Muscle layer of duodenum (tissue), 2 donors: ENCODE measurements at regions not wholly inside any gene's neighbourhood (a gene's known extent, or its start where the extent isn't known, plus 50 kb on each side); places are given as distances from the start of the nearest gene placed in this dataset.

ENCODE experiments used
- H3K27ac ChIP-seq: one replicate; pipeline ENCODE4 v1.7.0; 2013; ENCODE audit warnings: mild to moderate bottlenecking, low read length
- H3K27me3 ChIP-seq: one replicate; pipeline ENCODE4 v1.7.0; 2013; ENCODE audit warnings: low read depth, mild to moderate bottlenecking, control low read depth, low read length
- H3K36me3 ChIP-seq, 2 donors: one replicate each; pipeline ENCODE4 v1.7.0; 2013; ENCODE audit warnings: low read length in 2 of 2, control low read depth in 1 of 2, mild to moderate bottlenecking in 1 of 2; ENCODE audit not compliant: insufficient read depth in 2 of 2, control insufficient read depth in 1 of 2
- H3K4me1 ChIP-seq, 2 donors: one replicate each; pipeline ENCODE4 v1.7.0; 2013; ENCODE audit warnings: low read length in 2 of 2, mild to moderate bottlenecking in 2 of 2, control low read depth in 1 of 2, moderate library complexity in 1 of 2; ENCODE audit not compliant: insufficient read depth in 2 of 2, control insufficient read depth in 1 of 2
- H3K4me3 ChIP-seq, 2 donors: one replicate each; pipeline ENCODE4 v1.7.0; 2013; ENCODE audit warnings: low read length in 2 of 2, low read depth in 1 of 2, mild to moderate bottlenecking in 1 of 2
- H3K9me3 ChIP-seq, 2 donors: one replicate each; pipeline ENCODE4 v1.7.0; 2013; ENCODE audit warnings: low read length in 2 of 2, control low read depth in 1 of 2, mild to moderate bottlenecking in 1 of 2; ENCODE audit not compliant: control insufficient read depth in 1 of 2
- donor health status: healthy.

DNA sequence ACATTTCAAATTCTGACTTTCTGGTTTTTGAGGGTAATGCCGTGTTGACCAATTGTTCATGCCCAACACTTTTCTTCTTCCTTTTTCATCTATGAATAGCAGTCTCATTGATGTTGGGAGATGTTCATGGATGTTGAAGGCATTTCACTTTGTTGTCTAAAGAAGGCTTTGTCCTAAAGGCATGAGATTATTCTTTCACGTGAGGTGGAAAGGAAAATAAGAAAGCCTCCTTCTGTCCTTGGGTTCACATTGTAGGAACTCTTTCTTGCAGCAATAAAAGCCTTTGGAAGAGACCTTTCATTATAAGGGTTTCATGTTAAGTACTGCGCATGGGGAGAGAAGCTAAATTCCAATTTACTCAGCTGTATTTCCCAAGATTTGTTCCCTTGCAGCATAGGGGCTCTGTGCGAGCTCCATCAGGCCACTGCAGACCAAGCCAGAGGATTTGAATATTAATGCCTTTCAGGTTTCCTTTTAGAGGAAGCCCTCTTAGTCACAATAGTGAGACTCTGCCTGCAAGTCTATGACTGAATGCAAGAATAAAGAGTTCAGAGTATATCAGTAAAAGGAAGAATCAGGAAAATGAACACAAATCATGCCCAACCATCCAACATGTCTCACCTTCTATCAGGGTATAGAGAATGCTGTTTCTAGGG lies 274.6 kb downstream of the TMEM38B start:
- H3K27ac ChIP-seq, result no peak overlapping the region

DNA sequence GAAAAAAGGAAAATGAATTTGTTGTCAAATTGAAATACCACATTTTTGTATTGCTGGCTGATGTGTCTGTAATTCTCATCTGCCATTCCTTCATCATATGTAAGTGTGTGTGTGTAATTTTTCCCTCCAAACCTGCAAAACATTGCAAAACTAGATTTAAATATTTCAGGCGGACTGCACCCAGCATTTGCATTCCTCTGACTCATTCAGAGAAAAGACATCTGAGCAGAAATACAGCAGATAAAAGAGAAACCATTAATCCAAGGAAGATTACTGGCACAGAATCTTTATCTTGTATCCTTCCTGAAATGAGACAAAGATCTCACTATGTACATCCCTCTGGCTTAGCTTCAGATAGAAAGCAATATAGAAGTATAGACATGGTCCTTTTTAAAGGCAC lies 275.3 kb downstream of the TMEM38B start:
- Histone ChIP-seq H3K4me3 (no peak overlapping the region), H3K27me3 (no peaks in the 10 kb centered on the region), H3K27ac (no peak overlapping the region), H3K9me3 (no peaks in the 10 kb centered on the region), H3K4me1 (peaks cover 0 to 6% of the 10 kb centered on the region in 2 donors), H3K36me3 (no peaks in the 10 kb centered on the region)

More for the DNA sequence above, 274.6 kb downstream of the TMEM38B start:
- Histone ChIP-seq H3K27me3 (no peaks in the 10 kb centered on the region), H3K36me3 (no peaks in the 10 kb centered on the region), H3K4me3 (no peak overlapping the region), H3K9me3 (no peaks in the 10 kb centered on the region), H3K4me1 (peaks cover 0 to 6% of the 10 kb centered on the region in 2 donors)

DNA sequence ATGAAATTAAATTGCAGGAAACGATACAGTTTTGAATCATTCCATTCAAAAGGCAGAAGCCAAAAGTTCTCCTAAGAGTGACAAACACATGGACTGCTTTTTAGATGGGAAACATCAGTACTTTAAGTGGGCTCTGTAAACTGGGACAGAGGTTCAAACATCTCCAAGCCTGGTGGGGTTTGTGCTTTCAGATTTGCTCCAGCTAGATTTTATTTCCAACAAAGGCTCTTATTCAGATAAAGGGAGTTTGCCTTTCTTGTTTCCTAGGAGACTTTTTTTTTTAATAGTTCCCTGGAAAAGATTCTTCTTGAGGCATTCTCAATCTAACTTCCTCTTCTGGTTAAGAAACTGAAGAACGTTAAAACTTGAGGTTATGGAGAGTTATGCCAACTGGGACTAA lies 277.6 kb downstream of the TMEM38B start:
- no peak overlapping the region for H3K27ac ChIP-seq
- H3K27me3 ChIP-seq, result no peaks in the 10 kb centered on the region
- no peaks in the 10 kb centered on the region for H3K36me3 ChIP-seq
- H3K4me3 ChIP-seq, result no peak overlapping the region
- no peaks in the 10 kb centered on the region for H3K9me3 ChIP-seq
- H3K4me1 ChIP-seq, result peaks cover 0 to 6% of the 10 kb centered on the region in 2 donors

DNA sequence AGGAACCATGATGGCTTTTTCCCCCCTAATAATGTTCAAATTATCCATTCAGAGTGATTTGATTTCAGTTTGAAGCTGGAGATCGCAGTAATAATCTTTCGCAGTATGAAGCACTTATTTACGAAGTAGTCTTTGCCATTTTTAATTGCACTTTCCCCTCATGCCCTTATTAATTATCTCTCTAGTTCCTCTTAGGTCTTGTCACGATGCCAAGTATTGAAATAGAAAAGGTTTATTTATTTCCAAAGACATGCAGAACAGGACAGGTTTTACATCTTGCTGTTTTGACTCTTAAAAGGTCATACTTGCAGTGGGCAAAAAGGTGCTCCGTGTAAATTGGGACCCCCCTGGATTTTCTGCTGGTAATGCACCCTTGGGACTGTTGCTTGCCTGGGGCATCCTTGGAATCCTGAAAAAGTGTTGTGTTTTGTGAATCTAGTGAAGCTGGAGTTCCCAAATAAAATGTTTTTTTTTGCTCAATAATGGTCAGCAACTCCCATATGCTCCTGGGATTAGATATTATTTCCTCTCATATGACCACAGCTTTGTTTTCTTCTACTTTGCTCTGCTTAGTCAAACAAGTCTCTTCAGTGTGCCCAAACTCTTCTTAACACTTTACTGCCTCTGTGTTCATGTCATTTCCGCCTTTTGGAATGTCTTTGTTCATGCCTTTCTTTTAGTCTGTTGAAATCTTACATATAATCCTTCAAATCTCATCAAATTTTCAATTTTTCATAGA lies 278.3 kb downstream of the TMEM38B start:
- no peaks in the 10 kb centered on the region for H3K27me3 ChIP-seq
- H3K4me3 ChIP-seq, result no peak overlapping the region
- H3K36me3 ChIP-seq, result no peaks in the 10 kb centered on the region
- no peak overlapping the region for H3K27ac ChIP-seq
- H3K9me3 ChIP-seq, result no peaks in the 10 kb centered on the region
- H3K4me1 ChIP-seq, result peaks cover 0 to 6% of the 10 kb centered on the region in 2 donors

DNA sequence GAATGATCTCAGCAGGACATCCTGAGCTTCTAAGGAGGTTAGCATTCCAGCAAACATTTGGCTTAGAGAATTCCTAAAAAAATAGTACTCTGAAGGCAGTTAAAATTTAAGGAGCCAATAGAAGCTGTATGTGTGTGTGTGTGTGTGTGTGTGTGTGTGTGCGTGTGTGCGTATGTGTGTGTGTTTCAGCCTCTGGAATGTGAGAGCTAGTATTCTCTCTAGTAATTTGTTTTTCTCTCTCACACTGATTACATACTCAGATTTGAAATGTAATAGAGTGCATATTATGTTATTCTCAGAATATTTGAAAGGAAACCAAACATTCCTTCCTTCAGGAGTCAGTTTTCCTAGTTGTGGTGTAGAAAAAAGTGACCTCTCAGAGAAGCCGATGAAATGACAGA lies 279.6 kb downstream of the TMEM38B start:
- H3K27me3 ChIP-seq, result no peaks in the 10 kb centered on the region
- no peak overlapping the region for H3K4me3 ChIP-seq
- no peak overlapping the region for H3K27ac ChIP-seq
- no peaks in the 10 kb centered on the region for H3K9me3 ChIP-seq
- H3K4me1 ChIP-seq, result peaks cover 0 to 6% of the 10 kb centered on the region in 2 donors
- H3K36me3 ChIP-seq, result no peaks in the 10 kb centered on the region

DNA sequence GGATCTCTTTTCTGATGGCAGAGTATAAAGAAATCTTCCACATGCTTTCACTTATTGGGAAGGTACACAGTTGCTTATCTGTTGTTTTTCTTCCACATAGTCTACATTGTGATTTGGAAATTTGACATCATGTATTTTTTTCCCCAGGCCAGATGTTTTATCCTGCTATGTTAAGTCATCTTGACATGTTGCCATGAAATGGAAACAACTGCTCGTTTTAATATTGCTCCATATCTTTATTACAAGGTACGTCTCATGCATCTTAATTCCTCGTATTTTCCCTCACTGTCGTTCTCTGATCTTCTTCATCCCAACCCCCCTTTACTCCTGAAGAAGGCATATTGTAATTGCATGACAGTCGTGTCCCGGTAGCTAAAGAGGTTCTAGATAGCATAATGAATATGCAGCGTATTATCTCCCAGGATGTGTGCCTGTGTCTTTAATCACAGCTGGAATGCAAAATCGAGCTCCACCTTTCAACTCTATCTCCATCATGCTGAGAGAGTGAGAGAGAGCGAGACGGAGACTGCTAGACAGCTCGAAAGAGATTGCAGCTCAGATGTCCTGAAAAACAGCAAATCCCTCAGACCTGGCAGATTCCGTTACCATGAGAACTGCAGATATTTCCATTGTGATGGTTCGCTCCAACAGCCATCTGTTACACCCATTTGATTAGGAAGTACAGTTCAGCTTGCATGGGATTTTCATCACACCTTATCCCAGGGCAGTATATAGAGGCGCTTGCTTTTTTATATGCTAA lies 281.7 kb downstream of the TMEM38B start:
- Histone ChIP-seq H3K9me3 (no peaks in the 10 kb centered on the region), H3K4me3 (no peak overlapping the region), H3K27ac (no peak overlapping the region), H3K36me3 (no peaks in the 10 kb centered on the region), H3K4me1 (peaks cover 0 to 6% of the 10 kb centered on the region in 2 donors), H3K27me3 (no peaks in the 10 kb centered on the region)

DNA sequence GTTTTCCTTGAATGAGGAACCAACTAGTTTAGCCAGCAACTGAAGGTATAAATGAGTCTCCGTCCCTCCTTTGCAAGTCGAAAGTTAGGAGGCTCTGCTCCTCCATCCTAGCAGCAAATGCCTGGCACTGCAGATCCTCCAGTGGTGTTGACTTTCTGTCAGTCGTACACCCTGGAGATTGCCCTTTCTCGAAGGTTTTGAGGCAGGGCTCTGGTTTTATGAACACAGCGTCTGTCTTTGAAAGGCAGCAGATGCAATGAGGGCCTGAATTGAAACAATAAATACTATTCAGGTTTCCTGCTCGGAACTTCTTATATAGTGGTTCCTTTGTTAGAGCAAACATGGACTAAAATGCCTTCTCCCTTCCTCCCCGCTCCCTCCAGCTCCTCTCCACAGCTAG lies 284.0 kb downstream of the TMEM38B start:
- H3K4me3 ChIP-seq, result no peak overlapping the region
- no peak overlapping the region for H3K27ac ChIP-seq
- H3K9me3 ChIP-seq, result no peaks in the 10 kb centered on the region
- no peaks in the 10 kb centered on the region for H3K4me1 ChIP-seq
- no peaks in the 10 kb centered on the region for H3K27me3 ChIP-seq
- no peaks in the 10 kb centered on the region for H3K36me3 ChIP-seq

DNA sequence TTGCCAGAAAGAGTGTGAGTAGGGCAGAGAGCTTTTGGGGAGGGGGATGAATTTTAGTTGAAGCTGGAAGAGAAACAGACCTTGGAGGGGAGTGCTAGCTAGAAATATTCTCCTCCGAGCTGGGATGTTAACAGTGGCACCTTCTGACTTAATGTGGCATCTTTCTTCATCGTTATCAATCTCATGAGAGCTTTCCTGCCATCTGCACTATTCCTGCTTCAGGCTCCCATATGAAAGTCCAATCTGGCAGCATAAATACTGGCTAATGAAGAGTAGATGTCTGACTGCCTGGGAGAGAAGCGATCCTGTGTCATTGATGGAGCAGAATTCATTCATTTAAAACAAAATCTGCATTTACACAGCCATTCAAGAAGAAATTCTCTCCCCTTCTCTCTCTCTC lies 284.5 kb downstream of the TMEM38B start:
- H3K4me3 ChIP-seq, result no peak overlapping the region
- no peaks in the 10 kb centered on the region for H3K36me3 ChIP-seq
- H3K27ac ChIP-seq, result no peak overlapping the region
- no peaks in the 10 kb centered on the region for H3K4me1 ChIP-seq
- H3K27me3 ChIP-seq, result no peaks in the 10 kb centered on the region
- H3K9me3 ChIP-seq, result no peaks in the 10 kb centered on the region

DNA sequence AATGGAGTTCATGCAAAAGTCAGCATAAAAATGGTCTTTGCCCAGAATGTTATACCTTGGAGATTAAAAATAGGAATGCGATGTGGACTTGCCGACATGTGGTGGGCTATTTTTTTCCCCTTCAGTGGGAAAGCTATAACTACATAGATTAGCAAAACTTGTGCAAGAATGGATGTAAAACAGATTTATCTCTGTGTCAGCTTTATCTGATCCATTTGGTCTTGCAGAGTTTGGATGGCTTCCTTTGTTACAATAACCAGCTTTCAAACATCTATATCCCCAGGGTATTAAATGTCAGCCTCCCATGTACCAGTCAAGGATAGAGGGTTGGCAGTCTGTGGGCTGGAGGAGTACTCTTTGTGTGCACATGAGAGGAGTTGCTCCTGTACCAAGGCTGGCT lies 284.9 kb downstream of the TMEM38B start:
- H3K27ac ChIP-seq, result no peak overlapping the region
- H3K27me3 ChIP-seq, result no peaks in the 10 kb centered on the region

DNA sequence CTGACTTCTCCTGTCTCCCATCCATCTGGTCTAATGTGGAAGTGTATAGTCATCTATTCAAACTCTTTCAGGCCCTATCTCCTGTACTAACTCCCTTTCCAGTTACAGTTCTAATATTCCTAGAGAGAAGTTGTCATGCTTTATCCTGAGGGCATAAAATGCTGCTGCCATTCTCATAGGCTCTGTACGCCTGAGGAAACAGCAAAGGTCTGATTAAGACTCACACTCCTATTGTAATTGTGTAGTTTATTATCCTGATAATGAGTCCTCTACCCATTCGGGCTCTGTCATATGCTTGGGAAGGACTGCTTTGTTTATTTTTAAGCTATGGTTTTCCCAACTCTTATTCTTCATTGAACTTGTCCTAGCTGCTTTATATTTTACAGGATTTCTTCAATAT lies 290.4 kb downstream of the TMEM38B start:
- H3K4me3 ChIP-seq, result no peak overlapping the region
- no peak overlapping the region for H3K27ac ChIP-seq
- H3K4me1 ChIP-seq, result no peaks in the 10 kb centered on the region
- H3K9me3 ChIP-seq, result no peaks in the 10 kb centered on the region
- H3K36me3 ChIP-seq, result no peaks in the 10 kb centered on the region
- H3K27me3 ChIP-seq, result no peaks in the 10 kb centered on the region

More for the DNA sequence above, 284.9 kb downstream of the TMEM38B start:
- H3K9me3 ChIP-seq, result no peaks in the 10 kb centered on the region
- no peak overlapping the region for H3K4me3 ChIP-seq
- no peaks in the 10 kb centered on the region for H3K4me1 ChIP-seq
- H3K36me3 ChIP-seq, result no peaks in the 10 kb centered on the region

DNA sequence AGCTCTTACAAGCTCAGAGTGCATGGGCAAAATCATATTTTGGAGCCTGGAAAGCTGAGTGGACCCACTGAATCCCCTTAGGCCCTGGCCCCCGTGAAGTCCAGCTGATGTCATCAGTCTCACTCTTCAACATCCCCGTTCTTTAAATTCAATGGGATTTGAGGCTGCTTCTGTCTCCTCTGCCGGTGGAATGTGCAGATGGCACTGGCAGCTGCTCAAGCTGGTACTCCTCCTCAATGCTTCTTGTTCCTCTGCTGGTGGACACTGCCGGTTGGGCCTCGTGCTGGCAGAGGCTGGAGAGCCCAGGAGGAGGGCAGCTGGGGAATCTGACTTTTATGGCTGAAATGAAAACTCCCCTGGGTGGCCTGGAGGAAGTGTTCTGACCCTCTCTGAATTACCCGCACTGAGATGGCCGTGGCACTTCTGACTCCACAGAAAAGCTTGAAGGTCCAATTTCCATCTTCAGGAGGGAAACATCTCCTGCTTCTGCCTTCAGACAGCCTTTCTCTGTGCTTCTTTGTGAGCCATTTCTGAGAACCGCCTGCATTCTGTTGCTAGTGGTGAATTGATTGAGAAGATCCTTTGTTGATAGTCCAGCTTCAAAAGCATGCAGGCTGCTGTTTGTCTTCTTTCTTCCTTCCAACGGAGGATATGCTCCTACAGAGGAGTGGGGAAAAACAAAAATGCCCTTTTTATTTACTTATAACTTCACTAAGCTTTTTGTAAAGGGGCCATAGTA lies 298.9 kb downstream of the TMEM38B start:
- Histone ChIP-seq H3K27ac (no peak overlapping the region), H3K9me3 (no peaks in the 10 kb centered on the region), H3K4me1 (no peaks in the 10 kb centered on the region), H3K4me3 (no peak overlapping the region), H3K27me3 (no peaks in the 10 kb centered on the region), H3K36me3 (no peaks in the 10 kb centered on the region)
